ENCODE measurements at regions not wholly inside any gene's neighbourhood (a gene's known extent, or its start where the extent isn't known, plus 50 kb on each side); places are given as distances from the start of the nearest gene placed in this dataset.
"Not testable (repeated sequence)": the region's sequence is repeated elsewhere in the genome, so short reads cannot be mapped to it uniquely, and the experiment has no call there.

DNA sequence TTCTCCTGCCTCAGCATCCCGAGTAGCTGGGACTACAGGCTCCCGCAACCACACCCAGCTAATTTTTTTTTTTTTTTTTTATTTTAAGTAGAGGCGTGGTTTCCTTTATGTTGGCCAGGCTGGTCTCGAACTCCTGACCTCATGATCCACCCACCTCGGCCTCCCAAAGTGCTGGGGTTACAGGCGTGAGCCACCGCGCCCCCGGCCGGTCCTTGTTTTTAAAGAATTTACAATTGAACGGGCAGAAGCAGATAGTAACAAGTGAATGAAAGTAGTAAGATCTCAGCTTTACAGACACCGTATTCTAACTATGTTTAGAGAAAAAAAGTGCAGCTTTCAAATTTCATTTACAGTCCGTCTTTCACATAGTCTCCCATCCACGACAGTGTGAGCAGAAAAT, 112.5 kb upstream of the VWC2 start:
- ChIA-PET POLR2A (no interaction called here), CTCF (no interaction called here)
- TF ChIP-seq, protein P1, sequence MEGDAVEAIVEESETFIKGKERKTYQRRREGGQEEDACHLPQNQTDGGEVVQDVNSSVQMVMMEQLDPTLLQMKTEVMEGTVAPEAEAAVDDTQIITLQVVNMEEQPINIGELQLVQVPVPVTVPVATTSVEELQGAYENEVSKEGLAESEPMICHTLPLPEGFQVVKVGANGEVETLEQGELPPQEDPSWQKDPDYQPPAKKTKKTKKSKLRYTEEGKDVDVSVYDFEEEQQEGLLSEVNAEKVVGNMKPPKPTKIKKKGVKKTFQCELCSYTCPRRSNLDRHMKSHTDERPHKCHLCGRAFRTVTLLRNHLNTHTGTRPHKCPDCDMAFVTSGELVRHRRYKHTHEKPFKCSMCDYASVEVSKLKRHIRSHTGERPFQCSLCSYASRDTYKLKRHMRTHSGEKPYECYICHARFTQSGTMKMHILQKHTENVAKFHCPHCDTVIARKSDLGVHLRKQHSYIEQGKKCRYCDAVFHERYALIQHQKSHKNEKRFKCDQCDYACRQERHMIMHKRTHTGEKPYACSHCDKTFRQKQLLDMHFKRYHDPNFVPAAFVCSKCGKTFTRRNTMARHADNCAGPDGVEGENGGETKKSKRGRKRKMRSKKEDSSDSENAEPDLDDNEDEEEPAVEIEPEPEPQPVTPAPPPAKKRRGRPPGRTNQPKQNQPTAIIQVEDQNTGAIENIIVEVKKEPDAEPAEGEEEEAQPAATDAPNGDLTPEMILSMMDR (IDR thresholded peaks at IDR 0.05; ENCODE audit: control extremely low read depth, extremely low read depth, low read depth, missing control alignments), result no peak
- DNase-seq (ENCODE audit: extremely low spot score), result no peak

GRCh38 chr7:49665963-49666362, 107.5 kb upstream of the VWC2 start:
- POLR2A ChIA-PET; CTCF ChIA-PET; DNase-seq (ENCODE audit: extremely low spot score): not testable (repeated sequence)

DNA sequence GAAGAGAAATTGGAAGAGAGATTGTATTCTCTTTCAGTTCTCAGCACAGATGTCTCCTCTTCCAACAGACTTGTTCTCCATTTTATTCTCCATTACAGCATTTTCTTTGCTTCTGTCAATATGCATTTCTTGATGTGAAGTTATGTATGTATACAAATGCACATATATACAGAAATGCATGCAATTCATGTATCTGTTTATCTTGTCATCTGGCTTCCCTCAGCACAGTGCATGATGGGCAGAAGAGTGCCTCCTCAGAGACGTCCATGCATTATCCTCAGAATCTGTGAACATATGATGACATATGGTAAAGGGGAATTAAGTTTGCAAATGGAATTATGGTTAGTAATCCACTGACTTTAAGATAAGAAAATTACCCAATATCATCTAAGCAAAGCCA, 106.7 kb upstream of the VWC2 start:
- TF ChIP-seq, protein P1 (IDR thresholded peaks at IDR 0.05; ENCODE audit: control extremely low read depth, extremely low read depth, low read depth, missing control alignments), result no peak
- ChIA-PET POLR2A (no interaction called here), CTCF (no interaction called here)
- DNase-seq (ENCODE audit: extremely low spot score), result no peak

DNA sequence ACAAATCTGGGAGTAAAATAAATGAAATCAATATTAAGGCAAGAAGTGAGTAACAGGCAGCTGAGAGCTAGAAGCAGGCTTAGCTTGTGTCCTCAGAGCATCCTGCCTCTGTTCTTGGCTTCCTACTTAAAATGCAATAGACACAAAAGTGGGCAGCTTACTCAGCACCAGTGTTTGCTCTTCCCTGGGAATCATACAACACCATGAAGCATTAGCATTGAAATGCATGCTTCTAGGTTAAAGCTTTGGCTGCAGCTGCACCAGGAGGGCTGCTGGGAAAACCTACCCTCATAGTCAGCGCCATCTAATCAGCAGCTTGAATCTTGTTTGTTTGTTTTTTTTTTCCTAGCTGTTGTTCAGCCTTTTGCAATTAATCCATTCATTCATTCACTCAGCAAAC, 104.2 kb upstream of the VWC2 start:
- TF ChIP-seq, protein P1 (IDR thresholded peaks at IDR 0.05; ENCODE audit: control extremely low read depth, extremely low read depth, low read depth, missing control alignments), result no peak
- CTCF ChIA-PET, result interaction anchor here (1.8 kb wide), 1 partner anchor 21 kb away, joined by 3 read pairs; no protein-coding TSS in a partner anchor
- POLR2A ChIA-PET, result no interaction called here
- DNase-seq (ENCODE audit: extremely low spot score), result no peak

- TF ChIP-seq, protein P1 (IDR thresholded peaks at IDR 0.05; ENCODE audit: control extremely low read depth, extremely low read depth, low read depth, missing control alignments), result no peak
- ChIA-PET CTCF (interaction anchor here (1.8 kb wide), 1 partner anchor 21 kb away, joined by 3 read pairs; no protein-coding TSS in a partner anchor), POLR2A (no interaction called here)
- no peak for DNase-seq (ENCODE audit: extremely low spot score)
These were observed 103.7 kb upstream of the VWC2 start for GRCh38 chr7:49669692-49670260.

DNA sequence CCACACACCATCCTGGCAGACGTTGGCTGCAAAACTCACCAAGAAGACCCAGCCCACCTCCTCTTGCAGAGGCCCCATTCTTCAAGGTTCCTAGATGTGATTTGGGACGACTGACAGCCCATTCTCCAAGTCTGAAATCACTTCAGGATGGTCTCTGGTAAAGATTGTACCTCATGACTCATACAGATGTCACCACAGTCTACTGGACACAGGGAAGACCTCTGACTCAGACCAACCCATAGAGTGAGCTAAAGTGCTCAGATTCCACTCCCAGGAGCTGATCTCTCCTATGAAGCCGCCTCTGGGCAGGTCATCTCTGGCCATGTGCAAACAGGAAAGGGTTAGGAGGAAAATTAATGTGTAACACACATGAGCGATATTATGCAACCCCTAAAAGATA, 102.4 kb upstream of the VWC2 start:
- ChIA-PET POLR2A (no interaction called here), CTCF (no interaction called here)
- TF ChIP-seq, protein P1 (IDR thresholded peaks at IDR 0.05; ENCODE audit: control extremely low read depth, extremely low read depth, low read depth, missing control alignments), result no peak
- no peak for DNase-seq (ENCODE audit: extremely low spot score)

DNA sequence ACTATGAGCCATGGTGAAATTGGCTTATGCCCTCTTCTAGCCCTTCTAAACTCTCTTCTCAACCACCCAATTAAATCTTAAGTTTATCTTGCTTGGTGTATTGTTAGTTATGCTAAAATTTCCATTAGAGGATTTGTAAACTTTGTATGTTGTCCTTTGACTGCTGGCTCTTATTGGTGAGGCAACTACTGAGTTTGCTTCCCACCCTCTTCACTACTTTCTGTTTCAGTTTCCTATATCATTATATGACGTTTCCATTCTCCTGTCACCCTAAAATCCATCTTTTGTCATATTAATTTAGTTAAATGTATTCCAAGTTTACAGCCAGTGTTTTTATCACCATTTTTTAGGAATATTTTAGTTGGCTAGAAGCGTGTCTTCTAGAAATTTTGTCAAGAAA, 80.9 kb upstream of the VWC2 start:
- DNase-seq (ENCODE audit: extremely low spot score), result no peak
- CTCF ChIA-PET, result no interaction called here
- POLR2A ChIA-PET, result no interaction called here
- TF ChIP-seq, protein P1 (IDR thresholded peaks at IDR 0.05; ENCODE audit: control extremely low read depth, extremely low read depth, low read depth, missing control alignments), result no peak
